Muscle layer of colon (tissue), 2 donors: ENCODE measurements at regions not wholly inside any gene's neighbourhood (a gene's known extent, or its start where the extent isn't known, plus 50 kb on each side); places are given as distances from the start of the nearest gene placed in this dataset.
"Not testable (repeated sequence)": the region's sequence is repeated elsewhere in the genome, so short reads cannot be mapped to it uniquely, and the experiment has no call there.

Experiments used
- H3K27ac ChIP-seq: one replicate; pipeline ENCODE4 v1.7.0; 2013; ENCODE audit warnings: low read depth, mild to moderate bottlenecking, low read length, moderate library complexity
- H3K27me3 ChIP-seq, 2 donors: one replicate each; pipeline ENCODE4 v1.7.0; 2013; ENCODE audit warnings: low read length in 2 of 2, mild to moderate bottlenecking in 2 of 2; ENCODE audit not compliant: insufficient read depth in 2 of 2, control insufficient read depth in 1 of 2
- H3K36me3 ChIP-seq: one replicate; pipeline ENCODE4 v1.7.0; 2013; ENCODE audit warnings: mild to moderate bottlenecking, low read length; ENCODE audit not compliant: insufficient read depth
- H3K4me1 ChIP-seq: one replicate; pipeline ENCODE4 v1.7.0; 2013; ENCODE audit warnings: mild to moderate bottlenecking, low read length; ENCODE audit not compliant: insufficient read depth
- H3K4me3 ChIP-seq, 2 donors: one replicate each; pipeline ENCODE4 v1.7.0; 2013; ENCODE audit warnings: low read length in 2 of 2, low read depth in 1 of 2, mild to moderate bottlenecking in 1 of 2, moderate library complexity in 1 of 2
- H3K9ac ChIP-seq: one replicate; pipeline ENCODE4 v1.7.0; 2013; ENCODE audit warnings: low read length
- H3K9me3 ChIP-seq: one replicate; pipeline ENCODE4 v1.7.0; 2013; ENCODE audit warnings: mild to moderate bottlenecking, low read length
- donor health status: abdominal sarcoma.
- donor health status: Adenocarcinoma of cecum.

GRCh38 chr12:47407463-47408129, 298.2 kb downstream of the RPAP3 start:
- peaks cover 44% of the 10 kb centered on the region for H3K4me1 ChIP-seq
- H3K4me3 ChIP-seq: no peak overlapping the region
- H3K27me3 ChIP-seq: no peaks in the 10 kb centered on the region
- H3K36me3 ChIP-seq: no peaks in the 10 kb centered on the region
- H3K9me3 ChIP-seq: no peaks in the 10 kb centered on the region
- H3K9ac ChIP-seq: no peak overlapping the region
- no peak overlapping the region for H3K27ac ChIP-seq

DNA sequence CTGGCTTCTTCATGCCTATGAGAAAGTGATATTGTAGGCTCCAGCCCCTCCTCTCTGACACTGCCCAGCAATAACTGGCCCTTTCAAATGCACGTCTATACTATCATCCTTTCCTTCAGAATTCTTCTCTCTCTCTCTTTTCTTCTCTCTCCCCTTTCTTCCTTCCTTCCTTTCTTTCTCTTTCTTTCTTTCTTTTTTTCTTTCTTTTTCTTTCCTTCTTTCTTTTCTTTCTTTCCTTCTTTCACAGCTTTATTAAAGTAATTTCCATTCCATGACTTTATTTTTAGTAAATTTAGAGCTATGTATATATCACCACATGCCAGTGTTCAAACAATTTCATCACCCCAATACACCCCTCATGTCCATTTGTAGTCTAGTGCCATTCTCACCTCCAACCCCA, 302.1 kb downstream of the RPAP3 start:
- H3K36me3 ChIP-seq: no peaks in the 10 kb centered on the region

DNA sequence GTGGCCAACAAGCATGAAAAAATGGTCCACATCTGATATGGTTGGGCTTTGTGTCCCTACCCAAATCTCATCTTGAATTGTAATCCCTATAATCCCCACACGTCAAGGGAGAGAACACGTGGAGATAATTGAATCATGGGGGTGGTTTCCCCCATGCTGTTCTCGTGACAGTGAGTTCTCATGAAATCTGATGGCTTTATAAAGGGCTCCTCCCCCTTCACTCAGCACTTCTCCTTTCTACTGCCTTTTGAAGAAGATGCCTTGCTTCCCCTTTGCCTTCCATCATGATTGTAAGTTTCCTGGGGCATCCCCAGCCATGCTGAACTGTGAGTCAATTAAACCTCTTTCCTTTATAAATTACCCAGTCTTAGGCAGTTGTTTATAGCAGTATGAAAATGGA, 304.6 kb downstream of the RPAP3 start:
- not testable (repeated sequence) for H3K4me1 ChIP-seq

More for the DNA sequence above, 302.1 kb downstream of the RPAP3 start:
- no peaks in the 10 kb centered on the region for H3K27me3 ChIP-seq
- no peaks in the 10 kb centered on the region for H3K9me3 ChIP-seq
- H3K9ac ChIP-seq: no peak overlapping the region
- no peak overlapping the region for H3K4me3 ChIP-seq
- H3K27ac ChIP-seq: no peak overlapping the region
- peaks cover 16% of the 10 kb centered on the region for H3K4me1 ChIP-seq

GRCh38 chr12:47400266-47400665, 305.6 kb downstream of the RPAP3 start:
- Histone ChIP-seq H3K36me3 (no peaks in the 10 kb centered on the region), H3K27me3 (no peaks in the 10 kb centered on the region), H3K4me1 (peaks cover 8% of the 10 kb centered on the region), H3K9me3 (no peaks in the 10 kb centered on the region), H3K9ac (no peak overlapping the region), H3K4me3 (no peak overlapping the region), H3K27ac (no peak overlapping the region)

More for the DNA sequence above, 304.6 kb downstream of the RPAP3 start:
- H3K27ac ChIP-seq, H3K9ac ChIP-seq, H3K36me3 ChIP-seq, H3K4me3 ChIP-seq, H3K9me3 ChIP-seq, H3K27me3 ChIP-seq: not testable (repeated sequence)

GRCh38 chr12:47397664-47398281, 308.1 kb downstream of the RPAP3 start:
- Histone ChIP-seq H3K4me3 (no peak overlapping the region), H3K27ac (no peak overlapping the region)

DNA sequence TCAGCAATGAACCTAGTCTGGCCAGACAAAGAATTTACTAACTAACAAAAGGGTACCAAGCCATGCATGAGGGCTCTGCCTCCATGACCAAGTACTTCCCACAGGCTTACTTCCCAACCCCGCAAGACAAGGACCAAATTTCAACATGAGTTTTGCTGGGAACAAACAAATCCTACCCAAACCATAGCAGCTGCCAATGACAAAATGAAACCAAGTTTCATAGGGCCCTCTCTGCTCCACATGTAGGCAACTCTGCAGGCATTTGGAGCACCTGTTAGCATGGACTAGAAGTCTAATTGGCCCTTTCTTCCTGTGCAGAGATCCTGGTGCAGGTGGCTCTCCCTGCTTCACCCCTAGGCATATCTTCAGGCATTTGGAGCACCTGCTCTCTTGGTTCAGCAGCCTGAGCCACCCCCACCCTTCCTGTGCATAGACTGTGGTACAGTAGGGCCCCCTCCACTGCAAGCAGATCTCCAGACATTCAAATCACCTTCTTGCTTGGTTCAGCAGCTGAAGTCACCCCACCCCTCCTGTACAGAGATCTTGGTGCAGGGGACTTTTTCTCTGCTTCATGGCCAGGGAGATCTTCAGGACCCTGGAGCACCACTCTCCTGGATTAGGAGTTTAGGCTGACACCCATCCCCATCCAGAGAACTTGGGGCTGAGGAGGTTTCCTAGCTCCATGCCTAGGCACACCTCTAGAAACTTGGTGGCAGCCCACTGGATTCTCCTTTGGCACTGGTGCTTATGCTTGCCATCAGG, 308.7 kb downstream of the RPAP3 start:
- H3K9me3 ChIP-seq: no peaks in the 10 kb centered on the region
- H3K36me3 ChIP-seq: no peaks in the 10 kb centered on the region
- H3K27me3 ChIP-seq: no peaks in the 10 kb centered on the region
- H3K4me3 ChIP-seq: no peak overlapping the region
- no peak overlapping the region for H3K27ac ChIP-seq
- peaks cover 26% of the 10 kb centered on the region for H3K4me1 ChIP-seq
- no peak overlapping the region for H3K9ac ChIP-seq

More at GRCh38 chr12:47397664-47398281, 308.1 kb downstream of the RPAP3 start:
- Histone ChIP-seq H3K4me1 (peaks cover 25% of the 10 kb centered on the region), H3K27me3 (no peaks in the 10 kb centered on the region), H3K36me3 (no peaks in the 10 kb centered on the region), H3K9ac (no peak overlapping the region), H3K9me3 (no peaks in the 10 kb centered on the region)

DNA sequence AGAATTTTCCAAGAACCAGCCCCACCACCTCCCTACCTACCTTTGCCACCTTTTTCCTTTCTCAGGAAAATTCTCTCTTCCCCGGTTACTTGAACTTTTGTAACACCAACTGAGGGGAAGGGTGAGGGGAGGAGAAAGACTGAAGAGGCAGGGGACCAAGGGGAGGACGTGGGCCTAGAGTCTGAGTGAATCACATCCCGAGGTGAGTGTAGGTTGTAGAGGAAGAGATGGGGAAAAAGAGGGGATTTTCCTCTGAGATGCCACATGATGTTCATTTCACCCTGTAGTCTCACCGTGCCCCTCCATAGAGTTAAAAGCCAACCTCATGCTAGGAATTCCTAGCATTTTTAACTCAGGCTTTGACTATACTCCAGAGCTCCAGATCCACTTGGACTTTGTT, 311.8 kb downstream of the RPAP3 start:
- Histone ChIP-seq H3K9me3 (no peaks in the 10 kb centered on the region), H3K4me1 (peaks cover 26% of the 10 kb centered on the region), H3K36me3 (no peaks in the 10 kb centered on the region), H3K4me3 (no peak overlapping the region), H3K27me3 (no peaks in the 10 kb centered on the region), H3K9ac (no peak overlapping the region), H3K27ac (no peak overlapping the region)

DNA sequence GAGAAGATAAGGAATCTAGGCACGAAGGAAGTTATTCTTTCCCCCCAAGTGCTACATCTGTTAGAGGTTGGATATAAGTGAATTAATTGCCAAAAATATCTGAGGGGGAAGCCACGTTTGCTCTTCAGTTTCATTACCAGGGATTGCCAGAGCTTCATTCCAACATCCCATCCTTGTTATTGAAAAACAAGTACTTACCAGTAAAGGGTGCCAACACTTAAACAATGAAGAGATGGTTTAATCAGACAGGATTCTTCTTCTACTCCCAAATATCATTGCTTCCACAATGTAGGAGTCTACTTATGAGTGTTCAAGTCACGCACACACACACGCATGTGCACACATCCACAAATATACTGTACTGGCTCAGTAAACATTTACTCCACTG, 312.4 kb downstream of the RPAP3 start:
- no peak overlapping the region for H3K4me3 ChIP-seq
- H3K27me3 ChIP-seq: no peaks in the 10 kb centered on the region
- no peaks in the 10 kb centered on the region for H3K36me3 ChIP-seq
- H3K9ac ChIP-seq: no peak overlapping the region
- peaks cover 26% of the 10 kb centered on the region for H3K4me1 ChIP-seq
- H3K27ac ChIP-seq: peak overlapping the region; percentile 74
- H3K9me3 ChIP-seq: no peaks in the 10 kb centered on the region

GRCh38 chr12:47391566-47391965, 311.8 kb upstream of the AMIGO2 start:
- H3K27ac ChIP-seq: no peak overlapping the region
- no peaks in the 10 kb centered on the region for H3K36me3 ChIP-seq
- no peaks in the 10 kb centered on the region for H3K9me3 ChIP-seq
- peaks cover 19% of the 10 kb centered on the region for H3K4me1 ChIP-seq
- no peak overlapping the region for H3K9ac ChIP-seq
- H3K4me3 ChIP-seq: no peak overlapping the region
- no peaks in the 10 kb centered on the region for H3K27me3 ChIP-seq

- H3K9me3 ChIP-seq: no peaks in the 10 kb centered on the region
- peaks cover 11% of the 10 kb centered on the region for H3K4me1 ChIP-seq
- H3K27ac ChIP-seq: no peak overlapping the region
- no peak overlapping the region for H3K9ac ChIP-seq
- no peaks in the 10 kb centered on the region for H3K27me3 ChIP-seq
- no peak overlapping the region for H3K4me3 ChIP-seq
- no peaks in the 10 kb centered on the region for H3K36me3 ChIP-seq
These were observed 309.0 kb upstream of the AMIGO2 start for GRCh38 chr12:47388712-47389111.

- no peaks in the 10 kb centered on the region for H3K27me3 ChIP-seq
- peaks cover 4% of the 10 kb centered on the region for H3K4me1 ChIP-seq
- H3K27ac ChIP-seq: no peak overlapping the region
- H3K4me3 ChIP-seq: no peak overlapping the region
- H3K9me3 ChIP-seq: no peaks in the 10 kb centered on the region
- no peak overlapping the region for H3K9ac ChIP-seq
- H3K36me3 ChIP-seq: no peaks in the 10 kb centered on the region
These were observed 308.2 kb upstream of the AMIGO2 start for GRCh38 chr12:47387994-47388393.
